Spleen (tissue), 11 donors: ENCODE measurements at regions not wholly inside any gene's neighbourhood (a gene's known extent, or its start where the extent isn't known, plus 50 kb on each side); places are given as distances from the start of the nearest gene placed in this dataset.

Experiments
- DNase-seq: peaks from one replicate; pipeline ENCODE4 v3.0.0-alpha.2; 2020
- H3K27ac ChIP-seq, 8 donors: fragments of 200-600 bp; sonication (generic) in 7 of 8; 1 replicate in 4 of 8; 2 replicates in 4 of 8; pipeline versions ENCODE4 v1.5.0 to v1.8.0; 2016 to 2021; ENCODE audit warnings: inconsistent platforms in 4 of 8, mild to moderate bottlenecking in 4 of 8, moderate library complexity in 1 of 8
- H3K27me3 ChIP-seq, 7 donors: fragments of 200-600 bp; sonication (generic) in 6 of 7; replicated peaks in 1 of 7; 1 replicate in 4 of 7; 2 replicates in 3 of 7; pipeline versions ENCODE4 v1.5.0 to v1.8.0; 2016 to 2021; ENCODE audit warnings: inconsistent platforms in 3 of 7, mild to moderate bottlenecking in 1 of 7
- H3K36me3 ChIP-seq, 6 donors: fragments of 200-600 bp; sonication (generic) in 5 of 6; 1 replicate in 4 of 6; 2 replicates in 2 of 6; pipeline versions ENCODE4 v1.5.0 to v1.8.0; 2016 to 2021; ENCODE audit warnings: inconsistent platforms in 2 of 6
- H3K4me1 ChIP-seq, 6 donors: fragments of 200-600 bp; sonication (generic) in 5 of 6; 1 replicate in 3 of 6; 2 replicates in 3 of 6; pipeline versions ENCODE4 v1.5.0 to v1.8.0; 2016 to 2021; ENCODE audit warnings: inconsistent platforms in 3 of 6
- H3K4me3 ChIP-seq, 8 donors: fragments of 200-600 bp; sonication (generic) in 7 of 8; 1 replicate in 4 of 8; 2 replicates in 4 of 8; pipeline versions ENCODE4 v1.5.0 to v1.8.0; 2016 to 2021; ENCODE audit warnings: inconsistent platforms in 4 of 8, mild to moderate bottlenecking in 4 of 8, moderate library complexity in 2 of 8
- H3K9me3 ChIP-seq, 8 donors: fragments of 200-600 bp; sonication (generic) in 7 of 8; 1 replicate in 4 of 8; 2 replicates in 4 of 8; pipeline versions ENCODE4 v1.5.0 to v1.8.0; 2016 to 2021; ENCODE audit warnings: inconsistent platforms in 4 of 8
- POLR2A ChIP-seq, 3 donors: fragments of 450-650 bp; IDR thresholded peaks; one replicate each; pipeline ENCODE4 v1.5.1; 2017; ENCODE audit warnings: antibody characterized with exemption in 3 of 3, mild to moderate bottlenecking in 1 of 3
- POLR2AphosphoS5 ChIP-seq, 3 donors: sonication (generic); formaldehyde crosslinking; IDR thresholded peaks; one replicate each; pipeline ENCODE4 v1.5.1; 2017; ENCODE audit warnings: antibody characterized with exemption in 3 of 3
- WGBS, 5 donors: extraction: QIAGEN DNeasy Blood & Tissue Kit in 3 of 5; methylation state at CpG; one replicate each; pipeline versions ENCODE4 v1.1.5 to v1.1.7; 2013 to 2018; 5-methylcytosine and 5-hydroxymethylcytosine counted together
- intact Hi-C: fragments of 100-400 bp; cut with DNase I; formaldehyde crosslinking; loops from one replicate; pipeline ENCODE4 v1.15.0; 2023; ENCODE audit warnings: low total_unique reads
- TF ChIP-seq, protein P1 (sequence below), 11 experiments: fragments of 200-600 bp in 7 of 11; fragments of 450-650 bp in 4 of 11; sonication (generic) in 4 of 11; IDR thresholded peaks in 8 of 11; conservative IDR thresholded peaks in 3 of 11; 1 replicate in 7 of 11; 2 replicates in 4 of 11; pipeline versions ENCODE4 v1.4.0 to v1.8.0; 2016 to 2021; ENCODE audit warnings: antibody characterized with exemption in 11 of 11, inconsistent platforms in 4 of 11, mild to moderate bottlenecking in 1 of 11
- donor health status: healthy with polysubstance abuse.
- donor health status: DM: no; HTN: no; CAD: no; lungs with moderate emphysema.
- donor health status: DM: no; HTN: no; CAD: no.
- donor health status: Bipolar disorder and iron deficiency.
- donor health status: healthy.
- donor health status: DM: no; HTN: no; CAD: no.
- donor health status: DM: yes; HTN: yes; CAD: no.

DNA sequence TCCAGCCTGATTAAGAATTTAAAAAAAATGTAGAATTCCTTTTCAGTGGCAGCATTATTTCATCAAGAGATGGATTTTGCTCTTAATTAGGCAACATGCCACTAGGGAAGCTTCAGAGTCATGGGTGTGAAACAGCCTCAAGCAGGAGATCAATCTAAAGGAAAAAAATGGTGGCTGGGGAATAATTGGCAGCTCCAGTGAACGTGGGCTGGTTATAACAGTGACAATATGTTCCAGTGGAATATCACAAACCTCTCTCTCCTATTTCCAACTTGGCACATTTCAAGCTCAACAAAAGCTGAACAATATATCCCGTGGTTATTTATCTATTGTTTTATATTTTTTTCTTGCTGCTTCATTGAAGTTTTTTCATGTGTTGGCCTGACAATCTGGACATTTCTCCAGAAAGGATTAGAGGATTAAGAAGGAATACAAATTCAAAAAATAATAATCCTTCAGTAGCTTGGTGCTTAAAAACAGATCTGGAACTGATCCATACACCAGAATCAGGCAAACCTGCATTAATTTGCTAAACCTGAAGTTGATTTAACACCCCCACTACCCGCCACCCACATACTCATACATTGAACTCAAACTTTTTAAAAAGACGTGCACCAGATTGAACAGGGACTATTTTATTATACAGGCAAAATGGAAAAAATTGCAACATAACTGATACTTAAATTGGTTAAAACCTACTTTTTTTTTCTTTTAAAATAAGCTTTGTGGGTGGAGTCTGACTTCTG, 255.9 kb upstream of the SPRED2 start:
- intact Hi-C loops, result no loop called here
- TF ChIP-seq POLR2A (IDR thresholded peaks at IDR 0.05) (no peak), POLR2AphosphoS5 (IDR thresholded peaks at IDR 0.05) (no peak)
- TF ChIP-seq, protein P1, sequence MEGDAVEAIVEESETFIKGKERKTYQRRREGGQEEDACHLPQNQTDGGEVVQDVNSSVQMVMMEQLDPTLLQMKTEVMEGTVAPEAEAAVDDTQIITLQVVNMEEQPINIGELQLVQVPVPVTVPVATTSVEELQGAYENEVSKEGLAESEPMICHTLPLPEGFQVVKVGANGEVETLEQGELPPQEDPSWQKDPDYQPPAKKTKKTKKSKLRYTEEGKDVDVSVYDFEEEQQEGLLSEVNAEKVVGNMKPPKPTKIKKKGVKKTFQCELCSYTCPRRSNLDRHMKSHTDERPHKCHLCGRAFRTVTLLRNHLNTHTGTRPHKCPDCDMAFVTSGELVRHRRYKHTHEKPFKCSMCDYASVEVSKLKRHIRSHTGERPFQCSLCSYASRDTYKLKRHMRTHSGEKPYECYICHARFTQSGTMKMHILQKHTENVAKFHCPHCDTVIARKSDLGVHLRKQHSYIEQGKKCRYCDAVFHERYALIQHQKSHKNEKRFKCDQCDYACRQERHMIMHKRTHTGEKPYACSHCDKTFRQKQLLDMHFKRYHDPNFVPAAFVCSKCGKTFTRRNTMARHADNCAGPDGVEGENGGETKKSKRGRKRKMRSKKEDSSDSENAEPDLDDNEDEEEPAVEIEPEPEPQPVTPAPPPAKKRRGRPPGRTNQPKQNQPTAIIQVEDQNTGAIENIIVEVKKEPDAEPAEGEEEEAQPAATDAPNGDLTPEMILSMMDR (IDR thresholded peaks at IDR 0.05 in 8 of 11, conservative IDR thresholded peaks at IDR 0.05 in 3 of 11), result no peak
- H3K4me1 ChIP-seq, result no peaks in the 10 kb centered on the region
- H3K27ac ChIP-seq, result no peak overlapping the region
- DNase-seq, result no peak
- H3K9me3 ChIP-seq, result no peaks in the 10 kb centered on the region
- no peaks in the 10 kb centered on the region for H3K27me3 ChIP-seq
- no peak overlapping the region for H3K4me3 ChIP-seq
- WGBS, 5 donors, result 71 to 86% (median 80%) methylated on average over 4 of the region's 4 CpGs
- H3K36me3 ChIP-seq, result no peaks in the 10 kb centered on the region

DNA sequence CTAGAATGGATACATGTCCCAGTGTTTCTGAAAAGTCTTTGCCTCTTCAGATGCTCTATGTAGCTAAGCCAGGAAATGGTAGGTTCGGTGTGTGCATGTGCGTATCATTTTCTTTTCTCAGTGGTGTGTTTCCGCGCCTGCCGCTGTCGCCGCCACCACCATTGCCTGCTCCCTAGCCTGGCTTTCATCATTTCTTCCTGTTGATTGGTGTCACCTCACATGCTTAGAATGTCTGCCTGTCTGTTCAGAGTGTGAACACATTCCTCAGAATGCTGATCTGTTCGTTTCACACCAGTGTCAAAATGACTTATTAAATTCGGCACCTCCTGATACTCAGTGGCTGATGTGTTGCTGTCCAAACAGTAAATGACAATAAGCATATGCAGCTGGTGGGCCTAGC, 255.2 kb upstream of the SPRED2 start:
- H3K27me3 ChIP-seq, result peaks cover 0 to 5% (median 0%) of the 10 kb centered on the region in 7 donors
- no peaks in the 10 kb centered on the region for H3K36me3 ChIP-seq
- H3K4me1 ChIP-seq, result no peaks in the 10 kb centered on the region
- TF ChIP-seq POLR2AphosphoS5 (IDR thresholded peaks at IDR 0.05), result no peak
- no peak for TF ChIP-seq POLR2A (IDR thresholded peaks at IDR 0.05)
- TF ChIP-seq, protein P1 (IDR thresholded peaks at IDR 0.05 in 8 of 11, conservative IDR thresholded peaks at IDR 0.05 in 3 of 11), result no peak
- no peak overlapping the region for H3K4me3 ChIP-seq
- peaks cover 0 to 5% (median 0%) of the 10 kb centered on the region in 8 donors for H3K9me3 ChIP-seq
- no peak for DNase-seq
- intact Hi-C loops, result no loop called here
- 84 to 91% (median 89%) methylated on average over 9 of the region's 9 CpGs for WGBS, 5 donors
- H3K27ac ChIP-seq, result no peak overlapping the region

DNA sequence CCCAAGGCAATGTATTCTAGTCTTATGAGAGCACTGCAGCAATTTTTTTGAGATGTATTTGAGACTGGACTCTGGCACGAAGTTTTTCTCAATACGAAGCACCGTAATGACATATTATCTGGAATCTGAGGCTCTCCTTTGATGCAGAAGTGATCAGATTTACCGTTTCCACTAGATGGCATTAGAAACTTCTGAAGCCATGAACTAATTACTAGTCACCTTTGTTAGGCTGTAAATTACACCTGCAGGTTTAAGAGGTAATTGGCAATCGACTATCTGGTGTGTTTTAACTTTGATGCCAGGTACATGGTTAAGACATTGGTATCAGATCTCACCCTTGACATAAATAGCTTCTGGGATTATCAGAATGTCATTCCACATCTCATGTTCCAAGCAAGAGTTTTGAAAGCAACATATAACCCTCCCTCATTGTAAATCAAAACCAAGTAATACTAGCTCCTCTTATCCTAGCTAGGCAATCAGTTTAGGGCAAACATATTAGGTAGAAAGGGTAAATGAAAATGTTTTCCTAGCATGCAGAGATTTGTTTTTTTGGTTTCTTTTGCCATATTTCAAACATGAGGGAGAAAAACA, 254.6 kb upstream of the SPRED2 start:
- intact Hi-C loops, result no loop called here
- no peak overlapping the region for H3K4me3 ChIP-seq
- no peaks in the 10 kb centered on the region for H3K36me3 ChIP-seq
- TF ChIP-seq POLR2AphosphoS5 (IDR thresholded peaks at IDR 0.05) (no peak), POLR2A (IDR thresholded peaks at IDR 0.05) (no peak)
- TF ChIP-seq, protein P1 (IDR thresholded peaks at IDR 0.05 in 8 of 11, conservative IDR thresholded peaks at IDR 0.05 in 3 of 11), result no peak
- H3K27me3 ChIP-seq, result peaks cover 0 to 5% (median 0%) of the 10 kb centered on the region in 7 donors
- WGBS, 5 donors, result 58 to 68% (median 62%) methylated on average over 5 of the region's 5 CpGs
- H3K27ac ChIP-seq, result no peak overlapping the region
- peaks cover 0 to 8% (median 0%) of the 10 kb centered on the region in 8 donors for H3K9me3 ChIP-seq
- H3K4me1 ChIP-seq, result no peaks in the 10 kb centered on the region
- DNase-seq, result no peak

DNA sequence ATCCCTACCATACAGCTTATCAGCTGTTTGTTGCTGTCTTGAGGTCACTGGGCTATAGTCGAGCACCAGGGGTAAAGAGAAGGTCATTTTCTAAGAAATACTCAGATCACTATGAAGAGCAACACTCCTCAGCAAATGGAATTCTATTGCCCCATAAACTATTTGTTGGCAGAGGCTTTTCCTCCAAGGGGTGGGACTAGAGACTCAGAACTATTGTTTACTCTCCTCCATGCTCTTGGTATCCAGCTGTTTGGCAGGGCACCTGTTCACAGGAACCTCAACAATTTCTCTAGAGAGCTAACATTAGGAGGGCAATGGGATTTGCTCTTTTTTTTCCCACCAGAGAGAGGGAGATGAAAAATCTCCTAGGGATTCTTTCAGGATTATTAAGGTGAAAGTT, 249.1 kb upstream of the SPRED2 start:
- no peaks in the 10 kb centered on the region for H3K4me1 ChIP-seq
- DNase-seq, result no peak
- H3K36me3 ChIP-seq, result no peaks in the 10 kb centered on the region
- peaks cover 0 to 8% (median 0%) of the 10 kb centered on the region in 8 donors for H3K9me3 ChIP-seq
- H3K27ac ChIP-seq, result no peak overlapping the region
- H3K4me3 ChIP-seq, result no peak overlapping the region
- TF ChIP-seq POLR2AphosphoS5 (IDR thresholded peaks at IDR 0.05), result no peak
- TF ChIP-seq POLR2A (IDR thresholded peaks at IDR 0.05), result no peak
- TF ChIP-seq, protein P1 (IDR thresholded peaks at IDR 0.05 in 8 of 11, conservative IDR thresholded peaks at IDR 0.05 in 3 of 11), result no peak
- intact Hi-C loops, result no loop called here
- WGBS, 5 donors, result 56 to 85% (median 80%) methylated on average over 1 of the region's 1 CpG
- peaks cover 0 to 9% (median 0%) of the 10 kb centered on the region in 7 donors for H3K27me3 ChIP-seq
